HUES6 (cell line): ENCODE measurements at regions not wholly inside any gene's neighbourhood (a gene's known extent, or its start where the extent isn't known, plus 50 kb on each side); places are given as distances from the start of the nearest gene placed in this dataset.

Source experiments
- H3K27ac ChIP-seq: 2 replicates; pipeline ENCODE4 v1.7.0; 2013; ENCODE audit warnings: low read depth, mild to moderate bottlenecking, low read length, inconsistent platforms
- H3K27me3 ChIP-seq: 2 replicates; pipeline ENCODE4 v1.6.1; 2013; ENCODE audit warnings: low read length; ENCODE audit not compliant: control insufficient read depth, insufficient read depth
- H3K36me3 ChIP-seq: 2 replicates; pipeline ENCODE4 v1.6.1; 2013; ENCODE audit warnings: low read length; ENCODE audit not compliant: control insufficient read depth, insufficient read depth
- H3K4me1 ChIP-seq: 2 replicates; pipeline ENCODE4 v1.6.1; 2013; ENCODE audit warnings: low read length; ENCODE audit not compliant: control insufficient read depth, insufficient read depth
- H3K4me3 ChIP-seq: 2 replicates; pipeline ENCODE4 v1.5.1; 2013; ENCODE audit warnings: low read depth, low read length
- H3K9ac ChIP-seq: one replicate; pipeline ENCODE4 v1.6.1; 2013; ENCODE audit warnings: mild to moderate bottlenecking, low read length
- H3K9me3 ChIP-seq: 2 replicates; pipeline ENCODE4 v1.6.1; 2013; ENCODE audit warnings: low read depth, low read length; ENCODE audit not compliant: control insufficient read depth, insufficient read depth

DNA sequence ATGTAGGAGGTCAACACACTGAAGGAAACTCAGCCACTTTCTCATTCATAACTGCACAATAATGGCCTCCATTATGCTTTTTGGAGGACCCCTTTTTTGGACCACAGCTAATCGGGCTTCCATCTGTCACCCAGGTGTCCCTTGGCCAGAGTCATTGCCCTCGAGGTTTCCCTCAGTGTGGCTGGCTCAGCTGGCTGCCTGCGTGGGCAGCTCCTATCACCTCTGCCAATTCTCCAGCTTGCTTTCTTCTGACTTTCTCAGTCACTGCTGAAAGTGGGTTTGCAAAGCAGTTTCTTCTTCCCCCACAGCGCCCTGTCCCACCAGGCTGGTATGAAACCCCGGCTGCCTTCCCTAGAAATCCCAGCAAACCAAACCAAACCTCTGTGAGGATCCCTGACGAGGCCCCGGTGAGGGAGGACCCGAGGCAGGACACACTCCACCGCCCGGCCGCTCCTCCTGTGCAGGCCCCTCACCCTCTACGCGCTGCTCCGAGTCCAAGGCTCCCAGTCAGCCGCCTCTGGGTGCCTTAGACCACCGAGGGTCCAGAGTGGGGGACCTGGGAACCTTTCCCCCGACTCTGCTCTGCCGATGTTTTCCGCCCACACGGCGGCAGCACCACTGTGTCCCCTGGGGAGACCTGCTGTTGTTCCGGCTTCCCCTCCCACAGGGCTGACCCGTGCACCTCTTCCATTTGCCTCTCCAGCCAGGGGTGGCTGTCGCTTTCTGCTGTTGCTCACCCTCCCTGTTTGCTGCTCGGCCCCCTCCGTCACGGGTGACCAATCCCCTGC, 109.5 kb downstream of the TENT4A start:
- Histone ChIP-seq H3K4me1 (0 out of 2 replicates have a peak, but pooled peaks cover 8% of the 10 kb centered on the region), H3K36me3 (no peaks in the 10 kb centered on the region), H3K27ac (no peak overlapping the region), H3K4me3 (no peak overlapping the region), H3K9ac (no peak overlapping the region), H3K9me3 (0 out of 2 replicates have a peak, but pooled peaks cover 3% of the 10 kb centered on the region), H3K27me3 (no peaks in the 10 kb centered on the region)

DNA sequence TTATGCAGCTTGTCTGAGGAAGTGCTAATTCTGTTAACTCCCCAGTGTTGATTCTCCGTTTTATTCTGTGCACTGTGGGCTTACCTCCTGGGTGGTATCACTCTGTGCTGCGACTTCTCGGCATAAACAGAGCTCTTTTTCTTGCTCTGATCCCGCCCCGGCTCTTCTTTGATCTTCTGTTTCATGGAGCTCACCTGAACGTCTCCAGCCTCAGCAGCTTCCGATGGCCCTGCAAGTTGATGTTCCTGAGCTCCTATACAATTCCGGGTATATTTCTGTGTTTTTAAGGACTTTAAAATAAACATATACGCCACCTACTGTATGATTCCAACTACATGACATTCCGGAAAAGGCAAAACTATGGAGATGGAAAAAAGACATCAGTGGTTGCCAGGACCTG, 110.8 kb downstream of the TENT4A start:
- Histone ChIP-seq H3K27me3 (no peaks in the 10 kb centered on the region), H3K36me3 (no peaks in the 10 kb centered on the region), H3K9me3 (0 out of 2 replicates have a peak, but pooled peaks cover 3% of the 10 kb centered on the region)

DNA sequence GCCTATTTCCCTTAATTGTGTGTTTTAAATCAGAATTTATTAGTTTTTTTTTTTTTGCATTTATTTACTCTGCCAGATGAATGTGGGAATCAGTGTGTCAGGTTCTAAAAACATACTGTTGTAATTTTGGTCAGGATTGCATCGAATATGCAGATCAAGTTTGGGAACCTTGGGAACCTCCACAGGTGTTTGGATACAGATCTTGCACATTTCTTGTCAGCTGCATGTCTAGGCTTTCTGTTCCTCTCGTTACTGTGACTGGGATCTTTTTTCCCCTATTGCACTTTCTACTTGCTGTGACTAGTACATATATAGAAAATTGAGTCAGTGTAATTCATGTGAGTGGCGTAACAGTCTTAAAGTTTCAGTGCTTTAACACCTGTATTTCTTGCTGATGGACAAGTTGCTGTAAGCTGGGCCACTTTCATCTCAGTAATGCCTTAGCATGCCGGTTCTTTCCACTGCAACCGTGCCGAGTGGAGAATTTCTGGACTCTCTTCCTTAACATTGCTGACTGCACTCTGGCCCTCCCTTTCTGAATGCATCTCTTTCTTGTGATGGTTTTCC, 112.5 kb downstream of the TENT4A start:
- H3K9me3 ChIP-seq = peaks cover 8% of the 10 kb centered on the region; the same call in 1 of the 2 replicates
- H3K4me3 ChIP-seq = no peak overlapping the region
- no peaks in the 10 kb centered on the region for H3K27me3 ChIP-seq
- 0 out of 2 replicates have a peak, but pooled peaks cover 8% of the 10 kb centered on the region for H3K4me1 ChIP-seq
- no peaks in the 10 kb centered on the region for H3K36me3 ChIP-seq
- no peak overlapping the region for H3K27ac ChIP-seq
- H3K9ac ChIP-seq = no peak overlapping the region

More for the DNA sequence above, 110.8 kb downstream of the TENT4A start:
- Histone ChIP-seq H3K4me3 (no peak overlapping the region), H3K27ac (no peak overlapping the region), H3K9ac (no peak overlapping the region), H3K4me1 (0 out of 2 replicates have a peak, but pooled peaks cover 8% of the 10 kb centered on the region)

DNA sequence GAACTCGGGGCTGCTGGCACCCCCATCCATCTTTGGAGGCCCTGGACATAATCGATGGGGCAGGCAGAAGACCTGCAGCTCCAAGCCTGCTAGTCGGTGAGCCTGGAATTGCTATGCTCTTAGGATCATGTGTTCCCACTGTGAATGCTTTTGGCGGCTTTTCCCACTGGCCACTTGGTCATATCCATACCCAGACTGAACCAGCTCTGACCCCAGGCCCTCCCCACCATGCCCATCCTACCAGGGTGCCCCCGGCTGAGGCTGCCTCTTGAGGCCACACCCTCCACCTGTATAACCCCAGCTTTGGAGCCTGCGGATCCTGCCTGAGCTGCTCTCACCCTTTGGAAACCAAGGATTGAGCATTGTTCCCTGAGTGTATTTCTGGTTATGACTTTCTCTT, 113.5 kb downstream of the TENT4A start:
- H3K9ac ChIP-seq = no peak overlapping the region
- H3K27ac ChIP-seq = no peak overlapping the region
- H3K4me3 ChIP-seq = no peak overlapping the region
- H3K27me3 ChIP-seq = no peaks in the 10 kb centered on the region
- peaks cover 9% of the 10 kb centered on the region; the same call in 1 of the 2 replicates for H3K9me3 ChIP-seq
- 0 out of 2 replicates have a peak, but pooled peaks cover 8% of the 10 kb centered on the region for H3K4me1 ChIP-seq
- H3K36me3 ChIP-seq = no peaks in the 10 kb centered on the region

GRCh38 chr5:6827526-6828219, 114.4 kb downstream of the TENT4A start:
- H3K27me3 ChIP-seq = no peaks in the 10 kb centered on the region
- peaks cover 7% of the 10 kb centered on the region; the same call in 1 of the 2 replicates for H3K9me3 ChIP-seq
- H3K36me3 ChIP-seq = no peaks in the 10 kb centered on the region
- H3K4me1 ChIP-seq = 0 out of 2 replicates have a peak, but pooled peaks cover 7% of the 10 kb centered on the region
- no peak overlapping the region for H3K4me3 ChIP-seq
- no peak overlapping the region for H3K9ac ChIP-seq
- H3K27ac ChIP-seq = no peak overlapping the region

- H3K36me3 ChIP-seq = no peaks in the 10 kb centered on the region
- no peak overlapping the region for H3K4me3 ChIP-seq
- no peaks in the 10 kb centered on the region for H3K4me1 ChIP-seq
- H3K27me3 ChIP-seq = no peaks in the 10 kb centered on the region
- H3K9me3 ChIP-seq = peaks cover 7% of the 10 kb centered on the region; the same call in 1 of the 2 replicates
- H3K9ac ChIP-seq = no peak overlapping the region
- H3K27ac ChIP-seq = no peak overlapping the region
These were observed 116.0 kb downstream of the TENT4A start for GRCh38 chr5:6829150-6829784.

GRCh38 chr5:6830643-6831239, 117.5 kb downstream of the TENT4A start:
- H3K4me1 ChIP-seq = no peaks in the 10 kb centered on the region
- no peak overlapping the region for H3K4me3 ChIP-seq
- no peaks in the 10 kb centered on the region for H3K36me3 ChIP-seq
- H3K9ac ChIP-seq = no peak overlapping the region
- H3K27me3 ChIP-seq = no peaks in the 10 kb centered on the region
- no peak overlapping the region for H3K27ac ChIP-seq
- H3K9me3 ChIP-seq = peaks cover 7% of the 10 kb centered on the region; the same call in 1 of the 2 replicates

- Histone ChIP-seq H3K4me3 (no peak overlapping the region), H3K36me3 (no peaks in the 10 kb centered on the region), H3K9ac (no peak overlapping the region), H3K27ac (no peak overlapping the region), H3K4me1 (no peaks in the 10 kb centered on the region), H3K27me3 (no peaks in the 10 kb centered on the region), H3K9me3 (peaks cover 7% of the 10 kb centered on the region; the same call in 1 of the 2 replicates)
These were observed 118.7 kb downstream of the TENT4A start for GRCh38 chr5:6831678-6832671.

GRCh38 chr5:6832994-6833393, 119.8 kb downstream of the TENT4A start:
- H3K27me3 ChIP-seq = no peaks in the 10 kb centered on the region
- H3K9me3 ChIP-seq = peaks cover 11% of the 10 kb centered on the region
- H3K9ac ChIP-seq = no peak overlapping the region
- H3K4me1 ChIP-seq = no peaks in the 10 kb centered on the region
- H3K4me3 ChIP-seq = no peak overlapping the region
- no peak overlapping the region for H3K27ac ChIP-seq
- H3K36me3 ChIP-seq = no peaks in the 10 kb centered on the region
